Right atrium auricular region (tissue), 2 donors: ENCODE measurements at regions not wholly inside any gene's neighbourhood (a gene's known extent, or its start where the extent isn't known, plus 50 kb on each side); places are given as distances from the start of the nearest gene placed in this dataset.
"Not testable (repeated sequence)": the region's sequence is repeated elsewhere in the genome, so short reads cannot be mapped to it uniquely, and the experiment has no call there.

Source experiments
- DNase-seq: peaks from one replicate; pipeline ENCODE4 v3.0.0-alpha.2; 2019; ENCODE audit warnings: low spot score
- H3K27ac ChIP-seq, 2 donors: fragments of 200-600 bp; sonication (generic); 1 replicate in 1 of 2; 2 replicates in 1 of 2; pipeline ENCODE4 v1.5.1; 2016 to 2019
- H3K27me3 ChIP-seq, 2 donors: fragments of 200-600 bp; sonication (generic); one replicate each; pipeline versions ENCODE4 v1.5.1 to v1.6.0; 2017 to 2019
- H3K36me3 ChIP-seq: fragments of 200-600 bp; sonication (generic); one replicate; pipeline ENCODE4 v1.5.1; 2016
- H3K4me1 ChIP-seq, 2 donors: fragments of 200-600 bp; sonication (generic); one replicate each; pipeline versions ENCODE4 v1.5.1 to v1.6.0; 2017 to 2019
- H3K4me3 ChIP-seq, 2 donors: fragments of 200-600 bp; sonication (generic); 1 replicate in 1 of 2; 2 replicates in 1 of 2; pipeline ENCODE4 v1.5.1; 2017 to 2019; ENCODE audit warnings: mild to moderate bottlenecking in 1 of 2, moderate library complexity in 1 of 2
- H3K9me3 ChIP-seq, 2 donors: fragments of 200-600 bp; sonication (generic); one replicate each; pipeline ENCODE4 v1.5.1; 2019
- CTCF ChIP-seq, 2 donors: fragments of 200-600 bp; sonication (generic); IDR thresholded peaks; one replicate each; pipeline ENCODE4 v1.5.1; 2019; ENCODE audit warnings: antibody characterized with exemption in 2 of 2

DNA sequence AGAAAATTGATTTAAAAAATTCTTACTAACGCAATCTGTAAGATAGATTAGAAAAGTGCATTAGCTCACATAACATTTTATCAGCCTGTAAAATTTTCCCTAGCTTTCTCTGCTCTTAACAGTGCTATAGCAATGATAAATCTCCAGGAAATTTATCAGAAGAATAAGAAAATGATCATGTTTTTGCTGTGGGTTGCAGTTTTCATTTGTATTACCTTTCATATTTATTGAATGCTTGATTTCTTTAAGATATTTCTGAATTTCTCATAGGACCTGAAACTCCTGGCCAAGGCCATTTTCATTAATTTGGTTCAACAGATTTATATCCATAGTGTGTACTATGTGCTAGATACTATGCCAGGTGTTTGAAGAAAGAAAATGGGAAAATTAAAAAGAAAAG is 130.3 kb upstream of the STARD13 start:
- Histone ChIP-seq H3K27me3 (no peaks in the 10 kb centered on the region), H3K9me3 (no peaks in the 10 kb centered on the region), H3K27ac (no peak overlapping the region), H3K4me3 (no peak overlapping the region), H3K36me3 (no peaks in the 10 kb centered on the region), H3K4me1 (no peaks in the 10 kb centered on the region)
- no peak for TF ChIP-seq CTCF (IDR thresholded peaks at IDR 0.05)
- DNase-seq: no peak

GRCh38 chr13:33418224-33418953 is 132.8 kb upstream of the STARD13 start:
- H3K4me3 ChIP-seq, H3K36me3 ChIP-seq, DNase-seq, H3K4me1 ChIP-seq, H3K9me3 ChIP-seq, H3K27ac ChIP-seq, H3K27me3 ChIP-seq: not testable (repeated sequence)

DNA sequence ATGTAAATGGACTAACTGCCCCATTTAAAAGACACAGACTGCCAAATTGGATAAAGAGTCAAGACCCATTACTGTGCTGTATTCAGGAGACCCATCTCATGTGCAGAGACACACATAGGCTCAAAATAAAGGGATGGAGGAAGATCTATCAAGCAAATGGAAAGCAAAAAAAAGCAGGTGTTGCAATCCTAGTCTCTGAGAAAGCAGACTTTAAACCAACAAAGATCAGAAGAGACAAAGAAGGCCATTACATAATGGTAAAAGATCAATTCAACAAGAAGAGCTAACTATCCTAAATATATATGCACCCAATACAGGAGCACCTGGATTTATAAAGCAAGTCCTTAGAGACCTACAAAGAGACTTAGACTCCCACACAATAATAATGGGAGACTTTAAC is 134.6 kb upstream of the STARD13 start:
- H3K4me1 ChIP-seq, H3K4me3 ChIP-seq, H3K27me3 ChIP-seq, H3K36me3 ChIP-seq, H3K9me3 ChIP-seq, H3K27ac ChIP-seq, DNase-seq: not testable (repeated sequence)

DNA sequence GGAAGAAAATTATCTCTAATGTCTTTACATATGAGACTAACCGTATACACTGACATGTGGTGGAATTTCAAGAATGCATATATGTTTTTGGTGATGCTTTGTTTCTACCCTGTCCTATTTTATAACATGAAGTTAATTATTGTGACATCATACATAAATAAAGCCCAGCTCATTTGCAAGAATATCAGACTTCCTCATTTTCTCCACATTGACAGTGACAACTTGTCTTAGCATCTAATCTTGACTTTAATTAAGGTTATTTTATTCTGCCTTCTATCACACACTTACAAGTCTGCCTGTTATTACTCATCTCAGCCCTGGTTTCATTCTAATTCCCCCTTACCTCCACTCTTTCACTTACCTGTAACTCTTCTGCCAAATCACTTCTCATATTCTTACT is 140.6 kb upstream of the STARD13 start:
- H3K27me3 ChIP-seq: no peaks in the 10 kb centered on the region

DNA sequence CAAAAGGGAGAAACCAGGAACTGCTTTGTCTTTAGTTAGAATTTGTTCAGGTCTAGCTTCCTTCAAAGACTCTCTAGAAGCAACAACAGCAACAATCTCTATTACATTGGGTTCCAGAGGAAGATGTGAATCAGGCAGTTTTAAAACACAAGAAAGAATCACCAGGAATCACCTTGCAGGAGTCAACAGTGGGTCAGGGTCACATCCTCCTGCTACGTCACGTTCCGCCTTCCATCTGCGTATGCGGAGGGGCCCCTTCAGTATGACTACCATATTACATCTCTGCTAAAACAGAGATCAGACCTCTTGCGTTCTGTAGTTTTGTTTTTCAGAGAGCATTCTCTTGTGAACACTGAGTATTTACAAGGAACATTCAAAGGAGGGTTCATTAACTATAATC is 147.8 kb upstream of the STARD13 start:
- Histone ChIP-seq H3K27me3 (no peaks in the 10 kb centered on the region), H3K4me1 (no peaks in the 10 kb centered on the region), H3K9me3 (no peaks in the 10 kb centered on the region), H3K27ac (no peak overlapping the region), H3K4me3 (no peak overlapping the region), H3K36me3 (no peaks in the 10 kb centered on the region)
- no peak for TF ChIP-seq CTCF (IDR thresholded peaks at IDR 0.05)
- DNase-seq: no peak

More for the DNA sequence above, 140.6 kb upstream of the STARD13 start:
- H3K4me3 ChIP-seq: no peak overlapping the region
- no peak for DNase-seq
- H3K36me3 ChIP-seq: no peaks in the 10 kb centered on the region
- no peaks in the 10 kb centered on the region for H3K9me3 ChIP-seq
- TF ChIP-seq CTCF (IDR thresholded peaks at IDR 0.05): no peak
- H3K4me1 ChIP-seq: no peaks in the 10 kb centered on the region
- no peak overlapping the region for H3K27ac ChIP-seq

- no peak for DNase-seq
- Histone ChIP-seq H3K36me3 (no peaks in the 10 kb centered on the region), H3K27ac (no peak overlapping the region), H3K27me3 (no peaks in the 10 kb centered on the region), H3K4me1 (no peaks in the 10 kb centered on the region), H3K9me3 (no peaks in the 10 kb centered on the region), H3K4me3 (no peak overlapping the region)
- no peak for TF ChIP-seq CTCF (IDR thresholded peaks at IDR 0.05)
Observed at GRCh38 chr13:33434676-33435075, 149.1 kb upstream of the STARD13 start.

- Histone ChIP-seq H3K9me3 (no peaks in the 10 kb centered on the region), H3K36me3 (no peaks in the 10 kb centered on the region), H3K4me3 (no peak overlapping the region), H3K27ac (no peak overlapping the region), H3K4me1 (no peaks in the 10 kb centered on the region), H3K27me3 (no peaks in the 10 kb centered on the region)
- no peak for DNase-seq
- TF ChIP-seq CTCF (IDR thresholded peaks at IDR 0.05): no peak
Observed at GRCh38 chr13:33435207-33435606, 149.7 kb upstream of the STARD13 start.
